CD14-positive monocyte (primary cell): ENCODE measurements at regions not wholly inside any gene's neighbourhood (a gene's known extent, or its start where the extent isn't known, plus 50 kb on each side); places are given as distances from the start of the nearest gene placed in this dataset.

Experiments used
- DNase-seq, 3 donors: peaks; one replicate each; pipeline ENCODE4 v3.0.0-alpha.2; 2011 to 2022
- H2AFZ ChIP-seq: 2 replicates; pipeline ENCODE4 v1.6.0; 2012; ENCODE audit warnings: mild to moderate bottlenecking, low read depth, low read length, inconsistent platforms; ENCODE audit not compliant: insufficient read depth, poor library complexity, severe bottlenecking
- H3K27ac ChIP-seq, 2 donors: 1 replicate in 1 of 2; 2 replicates in 1 of 2; pipeline ENCODE4 v1.5.1; 2012 to 2013; ENCODE audit warnings: low read length in 2 of 2, control low read depth in 1 of 2, inconsistent platforms in 1 of 2, low read depth in 1 of 2, mild to moderate bottlenecking in 1 of 2
- H3K27me3 ChIP-seq, 2 donors: one replicate each; pipeline versions ENCODE4 v1.6.0 to v1.6.1; 2011 to 2013; ENCODE audit warnings: low read length in 2 of 2; ENCODE audit not compliant: control insufficient read depth in 2 of 2, insufficient read depth in 2 of 2
- H3K36me3 ChIP-seq, 2 donors: replicated peaks in 1 of 2; 1 replicate in 1 of 2; 2 replicates in 1 of 2; pipeline versions ENCODE4 v1.5.1 to v1.6.1; 2012 to 2013; ENCODE audit warnings: low read length in 2 of 2, control low read depth in 1 of 2, inconsistent platforms in 1 of 2, mild to moderate bottlenecking in 1 of 2; ENCODE audit not compliant: insufficient read depth in 2 of 2, control insufficient read depth in 1 of 2
- H3K4me1 ChIP-seq, 2 donors: 1 replicate in 1 of 2; 2 replicates in 1 of 2; pipeline versions ENCODE4 v1.5.1 to v1.6.1; 2012 to 2013; ENCODE audit warnings: low read length in 2 of 2, control low read depth in 1 of 2, inconsistent platforms in 1 of 2, mild to moderate bottlenecking in 1 of 2, moderate library complexity in 1 of 2; ENCODE audit not compliant: insufficient read depth in 2 of 2, control insufficient read depth in 1 of 2
- H3K4me2 ChIP-seq: replicated peaks from 2 replicates; pipeline ENCODE3; 2012; ENCODE audit warnings: low read length, moderate library complexity, mild to moderate bottlenecking; ENCODE audit not compliant: poor library complexity, severe bottlenecking; ENCODE audit errors: extremely low read depth
- H3K4me3 ChIP-seq, 3 experiments: fragments of 200-600 bp in 1 of 3; sonication (generic) in 1 of 3; replicated peaks in 1 of 3; 1 replicate in 2 of 3; 2 replicates in 1 of 3; pipeline ENCODE4 v1.5.1; 2011 to 2013; ENCODE audit warnings: low read length in 3 of 3, mild to moderate bottlenecking in 3 of 3, control low read depth in 2 of 3, low read depth in 2 of 3, inconsistent platforms in 1 of 3, moderate library complexity in 1 of 3
- H3K79me2 ChIP-seq: 2 replicates; pipeline ENCODE4 v1.6.0; 2012; ENCODE audit warnings: mild to moderate bottlenecking, control low read depth, inconsistent platforms, low read length, moderate library complexity; ENCODE audit not compliant: insufficient read depth
- H3K9ac ChIP-seq: 2 replicates; pipeline ENCODE4 v1.6.0; 2017; ENCODE audit warnings: low read length, mild to moderate bottlenecking; ENCODE audit not compliant: insufficient read depth, poor library complexity, severe bottlenecking
- H3K9me3 ChIP-seq, 2 donors: replicated peaks in 1 of 2; 1 replicate in 1 of 2; 2 replicates in 1 of 2; pipeline versions ENCODE4 v1.5.1 to v1.6.1; 2012 to 2013; ENCODE audit warnings: low read length in 2 of 2, control low read depth in 1 of 2; ENCODE audit not compliant: control insufficient read depth in 1 of 2, insufficient read depth in 1 of 2
- H4K20me1 ChIP-seq: 2 replicates; pipeline ENCODE4 v1.6.0; 2012; ENCODE audit warnings: mild to moderate bottlenecking, low read length, control low read depth, moderate library complexity; ENCODE audit not compliant: insufficient read depth
- H3K27ac Mint-ChIP-seq, 7 donors: one replicate each; pipeline ENCODE4 v1.8.0; 2020; ENCODE audit warnings: mild to moderate bottlenecking in 7 of 7, mixed read lengths in 7 of 7, moderate library complexity in 6 of 7, inconsistent platforms in 2 of 7
- H3K27me3 Mint-ChIP-seq, 3 donors: one replicate each; pipeline ENCODE4 v1.8.0; 2021 to 2022; ENCODE audit warnings: low read depth in 3 of 3, mild to moderate bottlenecking in 3 of 3, mixed read lengths in 3 of 3, moderate library complexity in 3 of 3, inconsistent platforms in 1 of 3
- H3K36me3 Mint-ChIP-seq, 2 donors: one replicate each; pipeline ENCODE4 v1.8.0; 2020; ENCODE audit warnings: mixed read lengths in 2 of 2, inconsistent platforms in 1 of 2, mild to moderate bottlenecking in 1 of 2
- H3K4me1 Mint-ChIP-seq: one replicate; pipeline ENCODE4 v1.8.0; 2020; ENCODE audit warnings: mild to moderate bottlenecking, mixed read lengths
- H3K4me3 Mint-ChIP-seq, 2 donors: one replicate each; pipeline ENCODE4 v1.8.0; 2020; ENCODE audit warnings: mild to moderate bottlenecking in 2 of 2, mixed read lengths in 2 of 2, moderate library complexity in 1 of 2
- H3K9me3 Mint-ChIP-seq, 7 donors: one replicate each; pipeline ENCODE4 v1.8.0; 2020 to 2022; ENCODE audit warnings: mixed read lengths in 7 of 7, mild to moderate bottlenecking in 6 of 7, moderate library complexity in 6 of 7, inconsistent platforms in 2 of 7
- WGBS: methylation state at CpG from one replicate; pipeline ENCODE4 v1.1.5; 2013; ENCODE audit warnings: missing lambda C conversion rate; ENCODE audit not compliant: insufficient coverage; 5-methylcytosine and 5-hydroxymethylcytosine counted together
- intact Hi-C, 2 donors: fragments of 100-400 bp; cut with micrococcal nuclease; formaldehyde crosslinking; loops; one replicate each; pipeline versions ENCODE4 v1.15.0 to v1.15.1; 2023
- TF ChIP-seq, protein P1 (sequence below): fragments of 200-600 bp; IDR thresholded peaks from one replicate; pipeline ENCODE4 v1.8.0; 2022; ENCODE audit warnings: antibody characterized with exemption, mild to moderate bottlenecking

DNA sequence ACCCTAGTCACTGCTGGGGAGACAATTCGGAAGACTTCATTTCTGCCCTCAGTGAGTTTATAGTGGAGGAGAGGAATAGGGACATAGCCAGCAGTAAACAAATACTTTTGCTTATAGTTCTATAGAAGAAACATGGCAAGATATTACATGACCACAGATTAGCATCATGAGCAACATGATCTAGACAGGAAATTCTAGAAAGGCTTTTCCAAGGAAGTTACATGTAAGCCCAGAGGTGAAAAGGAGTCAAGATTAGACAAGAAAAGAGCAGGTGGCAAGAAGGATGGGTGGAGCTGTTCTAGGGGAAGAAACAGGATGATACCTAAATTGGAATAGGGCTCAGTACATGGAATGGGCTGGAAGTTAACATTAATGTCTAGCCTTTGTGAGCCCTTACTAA, 82.8 kb upstream of the MYO10 start:
- no peak overlapping the region for H3K27ac Mint-ChIP-seq
- H3K9me3 Mint-ChIP-seq = peaks cover 0 to 4% (median 0%) of the 10 kb centered on the region in 7 donors
- no peak overlapping the region for H3K4me3 Mint-ChIP-seq
- TF ChIP-seq, protein P1, sequence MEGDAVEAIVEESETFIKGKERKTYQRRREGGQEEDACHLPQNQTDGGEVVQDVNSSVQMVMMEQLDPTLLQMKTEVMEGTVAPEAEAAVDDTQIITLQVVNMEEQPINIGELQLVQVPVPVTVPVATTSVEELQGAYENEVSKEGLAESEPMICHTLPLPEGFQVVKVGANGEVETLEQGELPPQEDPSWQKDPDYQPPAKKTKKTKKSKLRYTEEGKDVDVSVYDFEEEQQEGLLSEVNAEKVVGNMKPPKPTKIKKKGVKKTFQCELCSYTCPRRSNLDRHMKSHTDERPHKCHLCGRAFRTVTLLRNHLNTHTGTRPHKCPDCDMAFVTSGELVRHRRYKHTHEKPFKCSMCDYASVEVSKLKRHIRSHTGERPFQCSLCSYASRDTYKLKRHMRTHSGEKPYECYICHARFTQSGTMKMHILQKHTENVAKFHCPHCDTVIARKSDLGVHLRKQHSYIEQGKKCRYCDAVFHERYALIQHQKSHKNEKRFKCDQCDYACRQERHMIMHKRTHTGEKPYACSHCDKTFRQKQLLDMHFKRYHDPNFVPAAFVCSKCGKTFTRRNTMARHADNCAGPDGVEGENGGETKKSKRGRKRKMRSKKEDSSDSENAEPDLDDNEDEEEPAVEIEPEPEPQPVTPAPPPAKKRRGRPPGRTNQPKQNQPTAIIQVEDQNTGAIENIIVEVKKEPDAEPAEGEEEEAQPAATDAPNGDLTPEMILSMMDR = no peak
- H3K27me3 ChIP-seq = no peaks in the 10 kb centered on the region
- no peak overlapping the region for H3K27ac ChIP-seq
- H3K27me3 Mint-ChIP-seq = peaks cover 0 to 6% (median 0%) of the 10 kb centered on the region in 3 donors
- H3K4me3 ChIP-seq = no peak overlapping the region
- H3K79me2 ChIP-seq = no peaks in the 10 kb centered on the region
- no peaks in the 10 kb centered on the region for H3K9me3 ChIP-seq
- H2AFZ ChIP-seq = no peak overlapping the region
- H3K4me1 ChIP-seq = no peaks in the 10 kb centered on the region
- intact Hi-C loops = loop anchor here in 1 of 2 donors (10.0 kb wide), 1 partner anchor 116 kb away; no protein-coding TSS in a partner anchor
- no peak overlapping the region for H3K9ac ChIP-seq
- H3K4me1 Mint-ChIP-seq = no peaks in the 10 kb centered on the region
- no peaks in the 10 kb centered on the region for H3K36me3 ChIP-seq
- H3K4me2 ChIP-seq = no peak overlapping the region
- no peaks in the 10 kb centered on the region for H4K20me1 ChIP-seq
- DNase-seq = no peak
- no peaks in the 10 kb centered on the region for H3K36me3 Mint-ChIP-seq
- no CpG with 5 or more reads among the region's 1 CpG for WGBS

DNA sequence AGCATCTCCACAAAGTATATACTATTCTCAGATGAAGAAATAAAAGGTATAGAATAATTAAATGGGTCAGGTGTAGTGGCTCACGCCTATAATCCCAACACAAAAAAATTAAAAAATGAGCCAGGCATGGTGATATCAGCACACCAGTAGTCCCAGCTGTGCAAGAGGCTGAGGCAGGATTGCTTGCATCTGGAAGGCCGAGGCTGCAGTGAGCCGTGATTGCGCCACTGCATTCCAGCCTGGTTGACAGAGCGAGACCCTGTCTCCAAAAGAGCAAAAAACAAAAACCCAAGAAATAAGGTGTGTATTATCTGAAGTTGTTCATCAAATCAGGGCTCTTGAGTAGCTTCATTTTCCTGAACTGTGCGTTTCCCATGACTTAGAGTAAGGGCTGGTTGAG, 83.2 kb upstream of the MYO10 start:
- Mint-ChIP-seq H3K9me3 (peaks cover 0 to 4% (median 0%) of the 10 kb centered on the region in 7 donors), H3K4me3 (no peak overlapping the region), H3K27me3 (peaks cover 0 to 6% (median 2%) of the 10 kb centered on the region in 3 donors), H3K27ac (peak overlapping the region in 1 of 7 donors; percentile 63), H3K36me3 (no peaks in the 10 kb centered on the region), H3K4me1 (no peaks in the 10 kb centered on the region)
- H3K79me2 ChIP-seq = no peaks in the 10 kb centered on the region
- no peak overlapping the region for H3K9ac ChIP-seq
- H3K4me1 ChIP-seq = no peaks in the 10 kb centered on the region
- H3K4me3 ChIP-seq = no peak overlapping the region
- DNase-seq = no peak
- no peaks in the 10 kb centered on the region for H4K20me1 ChIP-seq
- H2AFZ ChIP-seq = no peak overlapping the region
- no peak overlapping the region for H3K4me2 ChIP-seq
- intact Hi-C loops = loop anchor here in 1 of 2 donors (10.0 kb wide), 1 partner anchor 115 kb away; no protein-coding TSS in a partner anchor
- no peaks in the 10 kb centered on the region for H3K9me3 ChIP-seq
- WGBS = 89% methylated on average over 4 of the region's 6 CpGs
- H3K27ac ChIP-seq = no peak overlapping the region
- no peaks in the 10 kb centered on the region for H3K36me3 ChIP-seq
- TF ChIP-seq, protein P1 = no peak
- H3K27me3 ChIP-seq = no peaks in the 10 kb centered on the region
